HG03139 (cell line): ENCODE measurements at regions not wholly inside any gene's neighbourhood (a gene's known extent, or its start where the extent isn't known, plus 50 kb on each side); places are given as distances from the start of the nearest gene placed in this dataset.

Source experiments
- ATAC-seq: cut with Tn5 transposase; IDR thresholded peaks from one replicate; pipeline ENCODE4 v1.9.1; 2021; ENCODE audit not compliant: unreplicated experiment

- ATAC-seq = no peak
Measured at GRCh38 chr12:88957358-88957757, 377.1 kb upstream of the KITLG start.

- no peak for ATAC-seq
Measured at GRCh38 chr12:88955531-88955930, 375.3 kb upstream of the KITLG start.

GRCh38 chr12:88953029-88953586 is 372.8 kb upstream of the KITLG start:
- no peak for ATAC-seq

GRCh38 chr12:88952562-88952942 is 372.3 kb upstream of the KITLG start:
- no peak for ATAC-seq

GRCh38 chr12:88951860-88952561 is 371.7 kb upstream of the KITLG start:
- no peak for ATAC-seq

GRCh38 chr12:88951177-88951576 is 370.9 kb upstream of the KITLG start:
- no peak for ATAC-seq

GRCh38 chr12:88947486-88948043 is 367.3 kb upstream of the KITLG start:
- no peak for ATAC-seq

- ATAC-seq = peak; percentile 76
Measured at GRCh38 chr12:88946372-88946997, 366.2 kb upstream of the KITLG start.

- no peak for ATAC-seq
Measured at GRCh38 chr12:88945051-88945732, 364.9 kb upstream of the KITLG start.

GRCh38 chr12:88944397-88944796 is 364.1 kb upstream of the KITLG start:
- ATAC-seq = no peak

GRCh38 chr12:88940854-88941253 is 360.6 kb upstream of the KITLG start:
- ATAC-seq = no peak

- ATAC-seq = no peak
Measured at GRCh38 chr12:88935856-88936255, 355.6 kb upstream of the KITLG start.

- ATAC-seq = no peak
Measured at GRCh38 chr12:88934163-88934747, 354.0 kb upstream of the KITLG start.

GRCh38 chr12:88932457-88932856 is 352.2 kb upstream of the KITLG start:
- no peak for ATAC-seq

GRCh38 chr12:88931598-88931997 is 351.3 kb upstream of the KITLG start:
- no peak for ATAC-seq

- ATAC-seq = no peak
Measured at GRCh38 chr12:88925454-88925853, 345.2 kb upstream of the KITLG start.

- ATAC-seq = no peak
Measured at GRCh38 chr12:88924162-88924561, 343.9 kb upstream of the KITLG start.

GRCh38 chr12:88923631-88924030 is 343.4 kb upstream of the KITLG start:
- no peak for ATAC-seq

- no peak for ATAC-seq
Measured at GRCh38 chr12:88922816-88923215, 342.5 kb upstream of the KITLG start.

- ATAC-seq = no peak
Measured at GRCh38 chr12:88921890-88922532, 341.7 kb upstream of the KITLG start.

GRCh38 chr12:88921434-88921833 is 341.2 kb upstream of the KITLG start:
- ATAC-seq = no peak
